ENCODE measurements at regions not wholly inside any gene's neighbourhood (a gene's known extent, or its start where the extent isn't known, plus 50 kb on each side); places are given as distances from the start of the nearest gene placed in this dataset.

DNA sequence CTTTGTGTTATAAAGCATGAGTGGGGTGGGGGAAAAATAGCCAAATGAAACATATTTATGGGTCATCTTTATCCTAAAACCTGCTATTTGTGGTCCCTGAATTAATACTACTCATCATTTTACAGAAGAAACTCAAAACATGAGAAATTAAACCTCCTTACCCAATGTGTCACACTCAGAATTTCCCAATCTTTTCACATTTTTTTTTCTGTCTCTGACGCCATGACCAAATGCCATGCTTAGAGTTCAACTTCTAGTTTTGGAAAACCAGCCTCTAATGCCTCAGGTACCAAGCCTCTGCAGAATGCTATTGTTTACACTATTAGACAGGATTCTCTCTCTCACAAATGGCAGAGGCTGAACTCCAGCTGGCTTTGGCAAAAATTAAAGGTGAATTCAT, 505.5 kb upstream of the WWC1 start:
- no peak for TF ChIP-seq EZH2phosphoT487 (IDR thresholded peaks at IDR 0.05; ENCODE audit: insufficient read depth, low read depth)
- no peak for TF ChIP-seq EZH2 (IDR thresholded peaks at IDR 0.05; ENCODE audit: insufficient read depth, poor library complexity, severe bottlenecking)
